Esophagus squamous epithelium (tissue), 5 donors: ENCODE measurements at regions not wholly inside any gene's neighbourhood (a gene's known extent, or its start where the extent isn't known, plus 50 kb on each side); places are given as distances from the start of the nearest gene placed in this dataset.
"Not testable (repeated sequence)": the region's sequence is repeated elsewhere in the genome, so short reads cannot be mapped to it uniquely, and the experiment has no call there.

Source experiments
- DNase-seq: peaks from one replicate; lab custom pipeline; 2025; lab: John Stamatoyannopoulos, UW
- H3K27ac ChIP-seq, 4 donors: fragments of 200-600 bp; sonication (generic); one replicate each; pipeline ENCODE4 v1.5.1; 2016 to 2019; ENCODE audit warnings: mild to moderate bottlenecking in 1 of 4
- H3K27me3 ChIP-seq, 4 donors: fragments of 200-600 bp; sonication (generic); 1 replicate in 3 of 4; 2 replicates in 1 of 4; pipeline versions ENCODE4 v1.5.1 to v1.6.0; 2017 to 2021; ENCODE audit warnings: antibody characterized with exemption in 1 of 4
- H3K36me3 ChIP-seq, 3 donors: fragments of 200-600 bp; sonication (generic); one replicate each; pipeline ENCODE4 v1.5.1; 2016 to 2019
- H3K4me1 ChIP-seq, 3 donors: fragments of 200-600 bp; sonication (generic); one replicate each; pipeline ENCODE4 v1.5.1; 2017 to 2019
- H3K4me3 ChIP-seq, 4 donors: fragments of 200-600 bp; sonication (generic); 1 replicate in 3 of 4; 2 replicates in 1 of 4; pipeline ENCODE4 v1.5.1; 2016 to 2019; ENCODE audit warnings: mild to moderate bottlenecking in 2 of 4, moderate library complexity in 1 of 4
- H3K9me3 ChIP-seq, 3 donors: fragments of 200-600 bp; sonication (generic); one replicate each; pipeline ENCODE4 v1.5.1; 2016 to 2019
- POLR2A ChIP-seq, 4 donors: fragments of 450-650 bp; IDR thresholded peaks; one replicate each; pipeline ENCODE4 v1.6.1; 2017; ENCODE audit warnings: antibody characterized with exemption in 4 of 4, mild to moderate bottlenecking in 4 of 4, moderate library complexity in 3 of 4
- WGBS, 2 donors: methylation state at CpG; one replicate each; pipeline ENCODE4 v1.1.5; 2018; 5-methylcytosine and 5-hydroxymethylcytosine counted together
- intact Hi-C: fragments of 100-400 bp; cut with DNase I; formaldehyde crosslinking; loops from one replicate; pipeline ENCODE4 v1.15.0; 2022
- TF ChIP-seq, protein P1 (sequence below), 6 experiments: fragments of 450-650 bp in 4 of 6; fragments of 200-600 bp in 2 of 6; sonication (generic) in 2 of 6; IDR thresholded peaks; one replicate each; pipeline ENCODE4 v1.5.1; 2016 to 2019; ENCODE audit warnings: antibody characterized with exemption in 6 of 6, mild to moderate bottlenecking in 4 of 6, moderate library complexity in 4 of 6
- donor health status: DM: yes; HTN: yes; CAD: no.

DNA sequence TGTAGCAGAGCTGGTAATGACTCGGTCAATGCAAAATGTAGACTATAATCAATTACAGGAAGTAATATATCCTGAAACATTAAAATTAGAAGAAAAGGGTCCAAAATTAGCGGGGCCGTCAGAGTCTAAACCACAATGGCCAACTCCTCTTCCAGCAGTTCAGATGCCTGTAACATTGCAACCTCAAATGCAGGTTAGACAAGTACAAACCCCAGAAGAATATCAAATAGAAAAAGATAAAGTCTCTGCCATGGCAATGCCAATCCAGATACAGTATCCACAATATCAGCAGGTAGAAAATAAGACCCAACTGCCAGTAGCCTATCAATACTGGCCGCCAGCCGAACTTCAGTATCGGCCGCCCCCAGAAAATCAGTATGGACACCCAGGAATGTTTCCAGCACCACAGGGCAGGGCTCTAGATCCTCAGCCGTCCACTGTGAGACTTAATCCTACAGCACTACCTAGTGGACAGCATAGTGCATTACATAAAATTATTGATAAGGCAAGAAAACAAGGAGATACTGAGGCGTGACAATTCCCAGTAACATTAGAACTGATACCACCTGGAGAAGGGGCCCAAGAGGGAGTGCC lies 158.4 kb downstream of the GPX5 start:
- WGBS, 2 donors, result 45 to 55% methylated on average over 8 to 9 of the region's 9 CpGs
- peaks cover 0 to 93% (median 0%) of the 10 kb centered on the region in 4 donors for H3K27me3 ChIP-seq
- no peak for DNase-seq

DNA sequence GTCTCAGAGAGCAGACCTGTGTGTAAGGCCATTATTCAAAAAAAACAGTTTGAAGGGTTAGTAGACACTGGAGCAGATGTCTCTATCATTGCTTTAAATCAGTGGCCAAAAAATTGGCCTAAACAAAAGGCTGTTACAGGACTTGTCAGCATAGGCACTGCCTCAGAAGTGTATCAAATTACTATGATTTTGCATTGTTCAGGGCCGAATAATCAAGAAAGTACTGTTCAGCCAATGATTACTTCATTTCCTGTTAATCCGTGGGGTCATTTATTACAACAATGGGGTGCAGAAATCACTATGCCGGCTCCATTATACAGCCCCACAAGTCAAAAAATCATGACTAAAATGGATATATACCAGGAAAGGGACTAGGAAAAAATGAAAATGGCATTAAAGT lies 160.3 kb downstream of the GPX5 start:
- intact Hi-C loops, result loop anchor here (5.0 kb wide), 1 partner anchor 331 kb away; no protein-coding TSS in a partner anchor
- not testable (repeated sequence) for H3K4me3 ChIP-seq, H3K9me3 ChIP-seq, H3K36me3 ChIP-seq, H3K4me1 ChIP-seq, DNase-seq, H3K27ac ChIP-seq
- 5 to 14% methylated on average over 3 of the region's 3 CpGs for WGBS, 2 donors
- peaks cover 0 to 91% (median 0%) of the 10 kb centered on the region in 4 donors for H3K27me3 ChIP-seq

More for the DNA sequence above, 158.4 kb downstream of the GPX5 start:
- no peaks in the 10 kb centered on the region for H3K36me3 ChIP-seq
- no peak overlapping the region for H3K4me3 ChIP-seq
- H3K9me3 ChIP-seq, result no peaks in the 10 kb centered on the region
- no peak overlapping the region for H3K27ac ChIP-seq
- intact Hi-C loops, result no loop called here
- TF ChIP-seq POLR2A (IDR thresholded peaks at IDR 0.05), result no peak
- TF ChIP-seq, protein P1, sequence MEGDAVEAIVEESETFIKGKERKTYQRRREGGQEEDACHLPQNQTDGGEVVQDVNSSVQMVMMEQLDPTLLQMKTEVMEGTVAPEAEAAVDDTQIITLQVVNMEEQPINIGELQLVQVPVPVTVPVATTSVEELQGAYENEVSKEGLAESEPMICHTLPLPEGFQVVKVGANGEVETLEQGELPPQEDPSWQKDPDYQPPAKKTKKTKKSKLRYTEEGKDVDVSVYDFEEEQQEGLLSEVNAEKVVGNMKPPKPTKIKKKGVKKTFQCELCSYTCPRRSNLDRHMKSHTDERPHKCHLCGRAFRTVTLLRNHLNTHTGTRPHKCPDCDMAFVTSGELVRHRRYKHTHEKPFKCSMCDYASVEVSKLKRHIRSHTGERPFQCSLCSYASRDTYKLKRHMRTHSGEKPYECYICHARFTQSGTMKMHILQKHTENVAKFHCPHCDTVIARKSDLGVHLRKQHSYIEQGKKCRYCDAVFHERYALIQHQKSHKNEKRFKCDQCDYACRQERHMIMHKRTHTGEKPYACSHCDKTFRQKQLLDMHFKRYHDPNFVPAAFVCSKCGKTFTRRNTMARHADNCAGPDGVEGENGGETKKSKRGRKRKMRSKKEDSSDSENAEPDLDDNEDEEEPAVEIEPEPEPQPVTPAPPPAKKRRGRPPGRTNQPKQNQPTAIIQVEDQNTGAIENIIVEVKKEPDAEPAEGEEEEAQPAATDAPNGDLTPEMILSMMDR (IDR thresholded peaks at IDR 0.05), result peak; percentile 15 to 60 (median 46)
- H3K4me1 ChIP-seq, result peaks cover 0 to 6% (median 0%) of the 10 kb centered on the region in 3 donors

DNA sequence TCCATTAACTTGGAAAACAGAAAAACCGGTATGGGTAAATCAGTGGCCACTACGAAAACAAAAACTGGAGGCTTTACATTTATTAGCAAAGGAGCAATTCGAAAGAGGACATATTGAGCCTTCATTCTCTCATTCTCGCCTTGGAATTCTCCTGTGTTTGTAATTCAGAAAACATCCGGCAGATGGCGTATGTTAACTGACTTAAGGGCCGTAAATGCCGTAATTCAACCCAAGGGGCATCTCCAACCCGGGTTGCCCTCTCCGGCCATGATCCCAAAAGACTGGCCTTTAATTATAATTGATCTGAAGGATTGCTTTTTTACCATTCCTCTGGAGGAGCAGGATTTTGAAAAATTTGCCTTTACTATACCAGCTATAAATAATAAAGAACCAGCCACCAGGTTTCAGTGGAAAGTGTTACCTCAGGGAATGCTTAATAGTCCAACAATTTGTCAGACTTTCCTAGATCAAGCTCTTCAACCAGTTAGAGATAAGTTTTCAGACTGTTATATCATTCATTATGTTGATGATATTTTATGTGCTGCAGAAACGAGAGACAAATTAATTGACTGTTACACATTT lies 160.9 kb downstream of the GPX5 start:
- H3K4me3 ChIP-seq, H3K9me3 ChIP-seq, H3K4me1 ChIP-seq, DNase-seq, H3K36me3 ChIP-seq, H3K27ac ChIP-seq: not testable (repeated sequence)
- intact Hi-C loops, result loop anchor here (5.0 kb wide), 1 partner anchor 331 kb away; no protein-coding TSS in a partner anchor
- 4 to 6% methylated on average over 10 to 11 of the region's 11 CpGs for WGBS, 2 donors
- TF ChIP-seq, protein P1 (IDR thresholded peaks at IDR 0.05), result peak; percentile 35 to 85 (median 70)
- H3K27me3 ChIP-seq, result peaks cover 0 to 91% (median 0%) of the 10 kb centered on the region in 4 donors

DNA sequence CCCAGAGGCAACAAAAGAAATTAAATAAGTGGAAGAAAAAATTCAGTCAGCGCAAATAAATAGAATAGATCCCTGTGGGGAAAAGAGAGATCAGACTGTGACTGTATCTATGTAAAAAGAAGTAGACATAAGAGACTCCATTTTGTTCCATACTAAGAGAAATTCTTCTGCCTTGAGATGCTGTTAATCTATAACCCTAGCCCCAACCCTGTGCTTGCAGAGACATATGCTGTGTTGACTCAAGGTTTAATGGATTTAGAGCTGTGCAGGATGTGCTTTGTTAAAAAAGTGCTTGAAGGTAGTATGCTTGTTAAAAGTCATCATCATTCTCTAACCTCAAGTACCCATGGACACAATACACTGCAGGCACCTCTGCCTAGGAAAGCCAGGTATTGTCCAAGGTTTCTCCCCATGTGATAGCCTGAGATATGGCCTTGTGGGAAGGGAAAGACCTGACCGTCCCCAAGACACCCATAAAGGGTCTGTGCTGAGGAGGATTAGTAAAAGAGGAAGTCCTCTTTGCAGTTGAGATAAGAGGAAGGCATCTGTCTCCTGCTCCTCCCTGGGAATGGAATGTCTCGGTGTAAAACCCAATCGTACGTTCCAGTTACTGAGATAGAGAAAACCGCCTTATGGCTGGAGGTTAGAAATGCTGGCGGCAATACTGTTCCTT lies 161.8 kb downstream of the GPX5 start:
- H3K4me1 ChIP-seq, DNase-seq, H3K27ac ChIP-seq, H3K9me3 ChIP-seq, H3K36me3 ChIP-seq, H3K4me3 ChIP-seq: not testable (repeated sequence)
- WGBS, 2 donors, result 41 to 45% methylated on average over 7 of the region's 7 CpGs
- H3K27me3 ChIP-seq, result peaks cover 0 to 91% (median 0%) of the 10 kb centered on the region in 4 donors
- intact Hi-C loops, result loop anchor here (5.0 kb wide), 1 partner anchor 330 kb away; no protein-coding TSS in a partner anchor

DNA sequence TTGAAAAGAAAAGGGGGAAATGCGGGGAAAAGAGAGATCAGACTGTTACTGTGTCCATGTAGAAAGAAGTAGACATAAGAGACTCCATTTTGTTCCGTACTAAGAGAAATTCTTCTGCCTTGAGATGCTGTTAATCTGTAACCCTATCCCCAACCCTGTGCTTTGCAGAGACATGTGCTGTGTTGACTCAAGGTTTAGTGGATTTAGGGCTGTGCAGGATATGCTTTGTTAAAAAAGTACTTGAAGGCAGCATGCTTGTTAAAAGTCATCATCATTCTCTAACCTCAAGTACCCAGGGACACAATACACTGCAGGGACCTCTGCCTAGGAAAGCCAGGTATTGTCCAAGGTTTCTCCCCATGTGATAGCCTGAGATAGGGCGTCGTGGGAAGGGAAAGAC lies 166.3 kb downstream of the GPX5 start:
- intact Hi-C loops, H3K4me1 ChIP-seq, H3K27ac ChIP-seq, H3K36me3 ChIP-seq, H3K4me3 ChIP-seq, H3K9me3 ChIP-seq, DNase-seq: not testable (repeated sequence)
- peaks cover 0 to 97% (median 7%) of the 10 kb centered on the region in 4 donors for H3K27me3 ChIP-seq
- 26 to 31% methylated on average over 3 to 4 of the region's 4 CpGs for WGBS, 2 donors

DNA sequence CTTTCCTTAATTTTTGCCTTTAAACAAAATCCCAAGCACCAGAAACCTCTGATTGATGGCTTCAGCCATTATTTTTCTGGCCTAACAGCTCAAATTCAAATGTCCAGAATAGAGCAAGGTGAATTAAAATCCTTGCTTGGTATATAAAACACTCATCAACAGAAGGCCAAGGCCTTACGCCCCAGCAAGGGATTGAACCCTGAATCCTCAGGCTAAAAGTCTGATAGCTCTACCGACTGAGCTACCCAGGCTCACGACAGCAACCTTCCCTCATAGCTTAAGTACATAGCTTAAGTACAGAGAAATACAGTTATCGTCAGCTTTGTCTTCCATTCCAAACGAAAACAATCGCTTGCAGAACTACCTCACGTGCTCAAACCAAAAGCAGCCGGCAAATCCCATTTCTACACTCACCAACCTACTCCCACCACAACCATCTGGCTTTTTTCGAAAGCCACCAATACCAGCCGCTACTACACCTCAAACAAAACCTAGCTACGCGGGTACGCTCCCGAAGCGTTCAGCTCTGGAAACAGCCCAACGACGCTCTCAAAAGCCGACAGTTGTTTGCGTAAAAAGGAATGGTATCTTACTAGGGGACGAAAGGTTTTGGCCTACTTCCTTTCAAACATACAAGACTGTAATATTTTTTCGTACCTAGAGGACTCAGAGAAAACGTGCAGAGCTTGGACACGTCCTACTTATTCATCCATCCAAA lies 167.5 kb downstream of the GPX5 start:
- 70 to 72% methylated on average over 23 of the region's 23 CpGs for WGBS, 2 donors
- DNase-seq, result no peak

More for the DNA sequence above, 167.5 kb downstream of the GPX5 start:
- H3K9me3 ChIP-seq, result no peaks in the 10 kb centered on the region
- H3K27me3 ChIP-seq, result peaks cover 0 to 97% (median 7%) of the 10 kb centered on the region in 4 donors
- intact Hi-C loops, result no loop called here
- H3K27ac ChIP-seq, result no peak overlapping the region
- no peaks in the 10 kb centered on the region for H3K4me1 ChIP-seq
- no peaks in the 10 kb centered on the region for H3K36me3 ChIP-seq
- TF ChIP-seq, protein P1 (IDR thresholded peaks at IDR 0.05), result no peak
- no peak for TF ChIP-seq POLR2A (IDR thresholded peaks at IDR 0.05)
- H3K4me3 ChIP-seq, result no peak overlapping the region
